DOHH2 (cell line): ENCODE measurements at regions not wholly inside any gene's neighbourhood (a gene's known extent, or its start where the extent isn't known, plus 50 kb on each side); places are given as distances from the start of the nearest gene placed in this dataset.

ENCODE experiments used
- CTCF ChIP-seq: fragments of 200-600 bp; sonication (generic); IDR thresholded peaks from one replicate; pipeline ENCODE4 v1.5.1; 2014; ENCODE audit warnings: antibody characterized with exemption, mild to moderate bottlenecking, low read depth, low read length; ENCODE audit not compliant: poor library complexity, severe bottlenecking
- EZH2phosphoT487 ChIP-seq: fragments of 200-600 bp; sonication (generic); IDR thresholded peaks from 2 replicates; pipeline ENCODE4 v1.6.1; 2017; ENCODE audit warnings: borderline replicate concordance, mild to moderate bottlenecking, antibody characterized with exemption, low read length, moderate library complexity, mixed read lengths

- TF ChIP-seq CTCF, result no peak
- TF ChIP-seq EZH2phosphoT487, result no peak
Observed at GRCh38 chr10:7056216-7056615, 354.6 kb downstream of the SFMBT2 start.
